NCI-H1417 treated with DMSO at 0.1 percent for 48 hours (cell line): ENCODE measurements at regions not wholly inside any gene's neighbourhood (a gene's known extent, or its start where the extent isn't known, plus 50 kb on each side); places are given as distances from the start of the nearest gene placed in this dataset.

Experiments
- DNase-seq: peaks from one replicate; lab custom pipeline; 2025; lab: John Stamatoyannopoulos, UW

DNA sequence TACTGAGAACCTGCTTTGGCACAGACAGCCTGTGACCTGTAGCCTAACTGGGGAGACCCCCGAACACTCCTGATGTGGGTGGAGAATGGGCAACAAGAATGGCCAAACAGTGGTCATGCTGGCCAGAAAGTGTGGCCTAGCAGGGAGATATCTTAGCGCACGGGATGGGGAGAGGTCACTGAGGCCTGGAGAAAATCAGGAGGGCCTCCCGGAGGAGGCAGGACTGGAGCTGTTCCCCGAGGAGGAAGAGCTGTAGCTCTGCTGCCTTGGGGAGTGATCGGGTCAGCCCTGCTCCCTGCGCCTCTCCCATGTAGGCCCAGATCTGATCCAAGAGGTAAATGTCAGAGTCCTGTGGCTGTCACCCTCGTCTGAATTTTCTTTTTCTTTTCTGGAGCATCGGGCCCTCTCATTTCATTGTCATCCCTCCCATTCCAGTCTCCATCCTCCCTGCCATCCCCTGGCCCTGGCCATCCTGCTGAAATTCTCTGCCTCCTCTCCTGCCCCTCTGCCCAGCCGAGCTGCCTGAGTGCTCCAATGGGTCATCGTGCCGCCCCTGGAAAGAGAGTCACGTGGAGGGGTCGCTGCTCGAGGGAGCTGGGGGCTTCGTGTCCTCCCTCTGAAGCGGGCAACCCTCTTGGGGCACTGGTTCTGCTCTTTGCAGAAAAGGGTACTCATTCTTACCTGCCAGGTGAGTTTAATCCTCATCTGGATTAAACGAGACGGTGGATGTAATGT, 242.9 kb downstream of the HAUS1 start:
- DNase-seq: no peak

DNA sequence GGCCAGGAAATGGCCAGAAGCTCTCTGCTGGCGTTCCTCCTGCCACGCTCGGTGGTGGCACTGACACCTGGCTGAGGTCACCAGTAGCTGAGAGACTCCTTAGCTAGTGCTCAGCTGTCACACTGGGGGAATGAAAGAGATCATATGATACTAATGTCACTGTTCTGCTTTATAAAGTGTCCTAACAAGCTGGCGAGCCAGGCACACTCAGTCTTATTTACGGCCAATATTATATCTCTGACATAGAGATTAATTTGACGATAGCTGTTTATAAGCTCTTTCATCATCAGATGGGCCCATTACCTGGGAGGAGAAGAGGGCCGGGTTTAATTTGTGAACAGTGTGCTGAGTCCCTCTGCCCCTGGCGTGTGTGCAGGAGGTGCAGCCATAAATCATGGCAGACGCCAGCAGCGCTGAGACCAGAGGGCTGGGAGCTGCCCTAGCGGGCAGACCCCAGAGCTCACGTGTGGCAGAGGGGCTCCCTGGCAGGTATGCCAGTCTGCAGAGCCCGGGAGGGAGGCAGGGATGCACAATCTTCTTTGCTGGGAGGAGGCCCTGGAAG, 246.5 kb downstream of the HAUS1 start:
- DNase-seq: no peak

DNA sequence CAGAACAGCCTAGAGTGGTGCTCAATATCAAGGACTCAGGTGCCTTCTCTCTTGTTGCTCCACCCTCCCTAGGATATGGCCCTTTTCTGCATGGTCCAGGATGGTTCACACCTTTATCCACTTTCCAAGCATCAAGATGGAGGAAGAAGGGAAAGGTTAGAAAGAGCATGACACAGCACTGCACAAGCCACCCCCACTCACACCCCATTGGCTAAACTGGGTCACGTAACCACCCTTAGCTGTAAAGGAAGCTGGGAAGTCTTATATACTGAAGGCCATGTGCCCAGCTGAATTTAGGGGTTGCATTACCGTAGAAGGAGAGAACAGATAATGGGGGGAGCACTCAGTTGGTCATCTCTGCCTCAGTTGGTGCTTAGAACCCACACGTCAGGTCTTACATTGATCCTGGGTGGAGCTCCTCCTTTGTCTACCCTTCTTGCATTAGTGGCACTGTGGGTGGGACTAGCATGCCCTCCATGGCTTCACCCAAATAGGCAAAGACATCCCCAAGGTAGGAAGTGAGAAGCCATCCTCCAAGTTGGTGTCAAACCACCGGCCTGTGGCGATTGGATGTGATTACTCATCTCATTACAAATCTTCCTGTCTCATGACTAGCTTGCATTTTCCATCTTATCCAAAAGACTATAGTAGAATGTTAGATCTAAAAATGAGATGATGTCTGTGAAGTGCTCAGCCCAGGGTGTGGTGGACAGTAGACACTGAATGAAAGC, 248.5 kb downstream of the HAUS1 start:
- DNase-seq: no peak

DNA sequence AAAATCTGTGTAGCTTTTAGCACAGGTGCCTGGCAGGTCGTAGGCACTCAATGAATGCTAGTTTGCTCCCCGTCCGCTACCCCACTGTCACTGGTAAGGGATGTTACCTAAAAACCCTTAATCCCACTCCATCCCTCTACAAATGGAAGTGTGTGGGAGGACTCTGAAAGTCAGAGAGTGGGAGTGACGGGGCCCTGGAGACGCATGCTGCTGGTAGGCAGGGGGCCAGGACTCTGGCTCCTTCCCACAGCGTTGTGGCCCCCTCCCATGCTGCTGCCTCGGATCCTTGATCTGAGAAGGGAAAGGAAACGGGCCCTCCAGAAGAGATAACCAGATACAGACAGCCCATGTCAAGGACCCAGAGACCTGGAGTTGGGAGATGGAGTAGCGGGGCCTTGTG, 249.3 kb downstream of the HAUS1 start:
- DNase-seq: no peak

DNA sequence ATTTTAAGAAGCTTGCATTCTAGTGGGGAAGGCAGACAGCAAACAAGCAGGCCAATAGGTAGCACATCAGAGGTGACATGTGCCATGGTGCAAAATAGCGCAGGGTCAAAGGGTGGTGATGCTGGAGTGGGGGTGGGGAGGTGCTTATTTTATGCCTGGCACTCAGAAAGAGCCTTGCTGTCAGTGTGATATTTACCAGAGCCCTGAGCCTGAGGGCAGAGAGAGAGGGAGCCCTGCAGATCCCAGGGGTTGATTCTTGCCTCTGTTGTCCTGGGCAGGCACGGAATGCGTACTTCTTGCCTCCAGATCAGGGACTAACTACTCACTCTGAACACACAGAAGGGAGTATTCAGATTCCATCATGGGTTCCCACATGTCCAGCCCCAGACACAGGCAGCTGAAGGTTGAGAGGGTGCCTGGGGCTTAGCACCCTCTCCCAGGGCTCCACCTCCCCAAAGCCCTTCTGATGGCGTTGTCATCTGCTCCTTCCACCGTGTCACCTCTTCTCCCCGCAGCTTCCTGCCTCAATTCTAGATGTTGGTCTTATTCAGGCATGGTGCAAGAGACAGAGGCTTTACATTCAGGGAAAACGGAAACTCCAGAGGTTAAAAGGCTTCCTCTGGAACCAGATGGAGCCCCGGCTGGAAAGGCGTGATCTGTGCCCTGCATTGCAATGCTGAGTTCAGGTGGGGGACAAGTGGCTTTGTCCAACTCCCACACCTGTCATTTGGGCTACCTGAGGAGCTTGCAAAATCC, 252.3 kb downstream of the HAUS1 start:
- DNase-seq: no peak

DNA sequence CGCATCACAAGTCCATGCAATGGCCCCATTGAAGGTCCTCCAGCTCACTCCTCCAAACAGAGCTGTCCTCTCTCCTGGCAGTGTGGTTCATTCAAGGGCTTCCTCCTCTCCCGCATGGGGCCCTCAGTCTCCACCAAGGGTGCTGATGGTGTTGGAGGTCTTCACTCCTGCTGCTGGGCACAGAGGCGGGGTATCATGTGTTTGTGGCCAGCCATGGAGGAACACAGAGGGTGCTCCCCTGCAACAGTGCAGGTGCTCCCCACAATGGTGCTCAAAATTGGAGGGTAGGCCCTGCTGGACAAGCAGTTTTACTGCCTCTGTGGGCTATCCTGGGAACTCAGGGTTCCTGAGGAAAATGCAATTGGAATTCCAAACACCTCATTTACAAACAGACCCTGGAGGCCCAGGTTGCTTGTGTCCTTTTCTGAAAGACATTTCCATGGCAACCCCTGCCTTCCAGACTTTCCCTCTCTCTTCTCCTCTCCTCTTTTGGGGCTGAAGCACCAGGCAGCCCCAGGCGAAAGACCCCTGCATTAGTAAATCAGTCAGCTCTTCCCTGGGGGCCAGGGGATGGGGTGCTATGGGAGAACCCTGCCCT, 256.0 kb downstream of the HAUS1 start:
- DNase-seq: no peak

DNA sequence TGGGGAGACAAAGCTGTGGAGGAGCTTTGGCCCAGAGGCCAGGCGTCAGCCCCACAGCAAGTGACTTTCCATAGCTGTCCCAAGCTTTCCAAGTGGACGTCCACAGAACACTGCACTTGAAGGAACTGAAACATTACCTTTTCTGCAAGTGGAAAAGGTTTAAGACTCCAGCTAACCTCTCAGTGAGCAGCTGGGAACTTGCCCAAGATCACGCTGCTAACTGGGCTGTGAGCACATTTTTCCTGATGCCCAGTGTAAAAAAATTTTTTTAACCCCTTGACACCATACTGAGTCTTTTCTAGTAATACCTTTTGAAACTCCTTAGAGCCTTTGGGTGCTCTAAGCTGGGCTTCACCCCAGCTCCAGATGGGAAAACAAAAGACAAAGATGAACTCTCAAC, 256.7 kb downstream of the HAUS1 start:
- DNase-seq: no peak

DNA sequence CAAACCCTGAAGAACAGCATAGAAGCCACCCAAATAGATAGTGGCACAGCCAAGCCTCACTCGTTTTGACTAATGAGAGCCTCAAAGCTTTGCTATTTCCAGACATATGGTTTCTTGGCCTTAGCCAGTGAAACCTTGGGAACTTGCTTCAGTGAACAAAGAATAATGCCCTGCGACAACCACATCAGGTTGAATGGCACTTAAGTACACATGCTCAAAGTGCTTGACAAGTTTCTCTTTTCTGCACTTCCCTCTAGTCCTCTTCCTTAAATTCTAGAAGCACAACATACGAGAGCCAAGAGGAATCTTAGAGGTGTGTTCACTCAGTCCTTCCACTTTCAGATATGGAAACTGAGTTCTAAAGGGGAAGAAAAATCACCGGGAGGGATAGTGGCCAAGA, 258.3 kb downstream of the HAUS1 start:
- DNase-seq: no peak

DNA sequence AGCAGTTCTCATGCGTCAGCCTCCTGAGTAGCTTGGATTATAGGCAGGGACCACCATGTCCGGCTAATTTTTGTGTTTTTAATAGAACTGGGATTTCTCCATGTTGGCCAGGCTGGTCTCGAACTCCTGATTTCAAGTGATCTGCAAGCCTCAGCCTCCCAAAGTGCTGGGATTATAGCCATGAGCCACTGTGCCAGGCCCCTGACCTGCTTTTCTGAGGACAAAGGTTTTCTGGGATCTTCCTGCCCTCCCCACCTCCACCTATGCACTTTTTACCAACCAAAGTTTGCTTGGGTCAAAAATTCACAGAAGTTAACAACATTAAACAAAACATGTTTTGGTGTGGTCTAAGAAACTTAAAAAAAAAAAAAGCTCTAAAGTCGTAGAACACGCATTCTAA, 259.9 kb downstream of the HAUS1 start:
- no peak for DNase-seq

DNA sequence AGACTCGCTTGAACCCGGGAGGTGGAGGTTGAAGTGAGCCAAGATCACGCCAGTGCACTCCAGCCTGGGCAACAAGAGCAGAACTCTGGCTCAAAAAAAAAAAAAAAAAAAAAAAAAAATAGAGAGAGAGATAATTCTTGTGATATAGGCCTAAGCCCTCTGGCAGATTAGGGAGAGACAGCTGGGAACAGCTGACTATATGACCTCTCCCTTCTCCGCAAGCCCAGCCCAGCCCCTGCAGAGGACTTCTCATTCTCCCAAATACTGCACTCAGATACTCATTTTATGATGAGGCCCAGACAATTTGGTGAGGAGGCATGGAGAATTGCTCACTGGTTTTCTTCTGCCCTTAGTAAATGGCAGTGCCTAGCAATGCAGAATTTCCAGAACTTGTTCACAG, 262.0 kb downstream of the HAUS1 start:
- DNase-seq: no peak

DNA sequence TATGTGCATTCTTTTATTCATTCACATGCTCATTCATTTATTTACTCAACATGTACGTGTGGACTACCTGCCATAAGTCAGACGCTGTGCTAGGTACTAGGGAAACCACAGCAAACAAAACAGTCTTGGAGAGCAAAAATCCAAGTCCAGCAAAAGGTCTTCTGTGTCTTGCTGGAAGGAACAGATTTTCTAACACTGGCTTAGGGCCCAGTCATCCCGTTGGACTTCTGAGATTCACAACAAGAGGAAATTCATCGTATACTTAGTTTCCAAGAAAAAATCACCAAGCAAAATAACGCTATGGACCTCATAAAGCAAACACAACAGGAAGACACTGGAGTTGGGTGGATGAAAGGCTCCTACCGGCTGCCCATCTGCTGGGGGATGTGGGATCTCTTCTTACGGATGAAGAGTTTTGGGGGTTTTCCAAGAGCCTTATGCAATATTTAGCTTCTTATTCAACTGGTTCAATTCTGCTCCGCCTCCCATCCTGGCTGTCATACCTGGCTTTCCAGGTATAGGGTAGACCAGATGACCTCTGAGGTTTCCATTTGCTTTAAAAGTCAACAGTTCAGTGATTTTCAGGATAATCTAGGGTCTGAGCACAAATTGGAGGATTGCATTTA, 262.7 kb downstream of the HAUS1 start:
- no peak for DNase-seq

DNA sequence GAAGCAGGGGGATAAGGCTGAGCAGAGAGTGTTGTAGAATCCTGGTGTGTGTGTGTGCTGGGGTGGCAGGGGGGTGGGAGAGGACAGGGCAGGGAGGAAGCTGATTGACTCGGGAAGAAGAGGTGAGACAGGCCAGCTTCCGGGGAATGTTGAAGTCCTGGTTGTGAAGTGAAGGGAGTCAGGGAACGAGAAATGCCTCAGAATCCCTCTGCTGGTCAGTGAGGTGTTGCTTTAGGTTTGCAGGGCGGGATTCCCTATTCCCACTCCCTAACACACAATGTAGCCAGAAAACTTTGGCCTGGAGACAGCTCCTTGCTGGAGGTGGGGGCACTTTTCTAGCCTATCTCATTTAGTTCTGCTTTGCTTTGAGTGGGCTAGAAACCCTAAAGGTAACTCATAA, 265.1 kb downstream of the HAUS1 start:
- DNase-seq: no peak

DNA sequence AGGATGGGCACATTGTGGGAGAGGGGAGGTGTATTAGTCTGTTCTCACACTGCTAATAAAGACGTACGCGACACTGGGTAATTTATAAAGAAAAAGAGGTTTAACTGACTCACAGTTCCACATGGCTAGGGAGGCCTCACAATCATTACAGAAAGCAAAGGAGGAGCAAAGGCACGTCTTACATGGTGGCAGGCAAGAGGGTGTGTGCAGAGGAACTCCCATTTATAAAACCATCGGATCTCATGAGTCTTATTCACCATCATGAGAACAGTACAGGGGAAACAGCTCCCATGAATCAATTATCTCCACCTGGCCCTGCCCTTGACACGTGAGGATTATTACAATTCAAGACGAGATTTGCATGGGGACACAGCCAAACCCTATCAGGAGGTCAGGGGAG, 266.7 kb downstream of the HAUS1 start:
- DNase-seq: no peak

DNA sequence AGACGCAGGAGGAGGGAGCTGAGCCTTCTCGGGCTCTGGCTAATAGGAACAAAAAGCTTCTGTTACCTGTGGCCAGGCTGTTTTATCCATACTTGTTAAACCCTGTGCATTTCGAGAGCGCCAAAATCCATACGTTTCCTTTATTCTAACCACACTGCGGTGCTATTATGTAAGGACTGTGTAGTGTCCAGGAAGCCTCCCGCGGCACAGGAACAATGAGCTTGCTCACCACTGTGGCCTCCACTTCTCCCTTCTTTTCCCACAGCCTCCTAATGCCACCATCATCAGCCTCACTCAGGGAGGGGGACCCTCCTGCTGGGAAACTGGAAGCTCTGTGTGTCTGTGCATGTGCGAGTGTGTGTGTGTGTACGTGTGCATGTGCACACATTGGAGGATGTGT, 268.5 kb downstream of the HAUS1 start:
- no peak for DNase-seq

DNA sequence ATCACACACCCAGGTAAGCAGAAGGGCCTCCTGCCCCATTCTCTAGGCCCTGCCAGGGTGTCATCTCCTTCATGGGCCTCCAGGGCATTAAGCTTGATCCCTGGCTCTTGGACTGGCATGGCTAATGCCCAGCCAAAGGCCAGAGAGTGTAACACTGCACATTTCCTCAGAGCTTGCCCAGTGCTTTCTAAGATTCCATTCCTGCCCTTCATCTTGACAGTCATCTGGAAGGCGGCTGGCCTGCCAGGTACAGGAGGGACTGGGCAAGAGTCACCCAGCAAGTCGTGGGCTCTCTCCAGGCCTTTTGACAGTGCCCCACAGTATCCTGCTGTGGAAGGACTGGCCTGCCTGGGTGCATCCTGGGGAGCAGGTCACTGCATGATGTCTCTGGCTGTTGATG, 268.9 kb downstream of the HAUS1 start:
- DNase-seq: no peak

DNA sequence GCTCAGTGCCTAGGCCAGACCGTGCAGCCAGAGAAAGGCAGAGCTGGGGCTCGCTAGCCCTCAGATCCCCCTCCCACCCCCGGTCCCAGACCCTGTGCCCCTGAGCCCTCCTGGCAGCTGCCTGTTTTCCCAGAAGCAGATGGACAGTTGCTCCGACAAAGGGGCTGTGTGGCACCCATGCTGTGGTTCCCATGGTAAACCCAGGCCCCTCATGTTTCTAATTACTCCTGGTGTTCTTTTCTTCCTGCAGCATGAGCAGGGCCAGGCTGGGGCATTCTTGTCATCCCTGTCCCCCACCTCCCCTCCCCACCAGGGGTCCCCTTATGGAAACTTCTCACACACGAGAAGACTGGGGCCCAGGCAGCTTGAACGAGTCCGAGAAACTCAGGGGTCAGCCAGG, 269.6 kb downstream of the HAUS1 start:
- no peak for DNase-seq

DNA sequence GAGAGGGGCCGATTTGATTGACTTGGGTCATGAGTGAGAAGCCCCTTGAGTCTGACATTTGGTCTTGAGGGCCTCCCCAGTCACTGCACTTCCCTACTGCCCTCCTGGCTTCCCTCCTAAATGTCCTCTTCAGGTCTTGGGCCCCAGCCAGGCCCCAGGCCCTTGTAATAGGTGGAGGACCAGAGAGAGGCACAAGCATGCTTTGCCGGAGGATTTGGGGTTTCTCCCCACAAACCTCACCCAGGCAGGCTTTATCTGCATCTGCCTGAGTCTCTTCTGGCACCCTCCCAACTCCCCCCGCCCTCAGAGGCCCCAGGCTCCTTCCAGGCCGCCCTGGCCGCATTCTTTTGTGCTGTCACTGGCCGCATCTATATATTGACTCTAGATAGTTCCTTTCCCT, 270.7 kb downstream of the HAUS1 start:
- DNase-seq: no peak

DNA sequence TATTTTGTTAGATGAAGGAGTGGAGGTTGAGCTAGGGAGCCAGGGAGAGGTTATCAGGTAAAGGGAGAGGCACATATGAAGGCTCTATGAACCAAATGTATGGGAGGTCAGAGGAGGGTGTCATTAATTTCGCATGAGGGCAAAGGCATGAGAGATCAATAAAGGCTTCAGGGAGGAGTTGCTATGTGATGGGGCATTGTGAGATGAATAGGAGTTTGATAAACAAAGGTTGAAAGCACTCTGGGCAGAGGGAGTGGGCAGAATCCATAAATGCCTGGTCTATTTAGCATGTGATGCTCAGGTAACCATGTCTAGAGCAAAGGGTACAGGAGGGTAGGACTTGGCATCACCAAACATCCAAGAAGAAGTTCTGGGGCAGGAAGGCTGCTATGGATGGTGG, 273.4 kb downstream of the HAUS1 start:
- DNase-seq: no peak

DNA sequence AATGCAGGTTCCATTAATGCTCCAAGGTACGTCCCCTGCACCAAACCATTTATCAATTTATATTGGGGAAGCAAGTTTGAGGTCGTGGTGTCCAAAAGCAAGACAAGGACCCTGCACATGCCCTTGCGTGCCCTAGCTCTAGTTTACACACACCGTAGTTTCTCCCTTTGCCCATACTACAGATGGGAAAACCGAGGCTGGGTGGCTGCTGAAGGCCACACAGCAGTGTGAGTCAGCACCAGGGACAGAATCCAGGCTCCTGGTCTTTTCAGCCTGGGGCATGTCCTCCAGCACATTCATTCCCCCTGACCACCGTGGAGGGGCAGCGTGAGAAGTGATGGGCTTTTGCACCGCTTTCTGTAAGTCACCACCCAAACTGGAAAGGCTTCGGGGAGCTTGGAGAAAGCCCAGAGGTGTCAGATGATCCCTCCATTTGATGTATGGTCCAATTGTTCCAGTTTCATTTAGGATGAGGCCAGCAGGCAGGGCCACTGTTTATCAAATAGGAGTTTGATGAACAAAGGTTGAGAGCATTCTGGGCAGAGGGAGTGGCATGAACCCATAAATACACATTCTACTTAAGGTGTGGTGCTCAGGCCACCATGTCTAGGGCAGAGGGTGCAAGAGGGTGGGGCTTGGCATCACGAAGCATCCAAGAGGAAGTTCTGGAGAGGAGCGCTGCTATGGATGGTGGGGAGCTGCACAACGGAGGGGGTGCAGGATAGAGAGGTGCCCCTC, 274.1 kb downstream of the HAUS1 start:
- no peak for DNase-seq

DNA sequence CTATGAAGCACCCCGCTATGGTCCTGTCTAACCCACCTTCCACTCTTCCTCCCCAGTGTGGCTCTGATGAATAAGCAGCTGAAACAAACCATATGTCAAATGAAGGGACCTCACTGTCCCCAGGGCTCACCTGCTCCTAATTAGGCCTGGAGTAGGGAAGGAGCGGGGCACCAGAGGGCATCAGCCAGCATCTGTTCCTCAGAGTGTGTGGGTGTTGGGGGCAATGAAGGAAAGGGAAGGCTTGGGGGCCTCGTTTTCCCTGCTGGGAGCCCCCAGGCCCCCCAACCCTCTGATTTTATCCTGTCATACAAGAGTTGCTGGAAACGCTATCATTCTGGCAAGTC, 274.7 kb downstream of the HAUS1 start:
- DNase-seq: no peak

DNA sequence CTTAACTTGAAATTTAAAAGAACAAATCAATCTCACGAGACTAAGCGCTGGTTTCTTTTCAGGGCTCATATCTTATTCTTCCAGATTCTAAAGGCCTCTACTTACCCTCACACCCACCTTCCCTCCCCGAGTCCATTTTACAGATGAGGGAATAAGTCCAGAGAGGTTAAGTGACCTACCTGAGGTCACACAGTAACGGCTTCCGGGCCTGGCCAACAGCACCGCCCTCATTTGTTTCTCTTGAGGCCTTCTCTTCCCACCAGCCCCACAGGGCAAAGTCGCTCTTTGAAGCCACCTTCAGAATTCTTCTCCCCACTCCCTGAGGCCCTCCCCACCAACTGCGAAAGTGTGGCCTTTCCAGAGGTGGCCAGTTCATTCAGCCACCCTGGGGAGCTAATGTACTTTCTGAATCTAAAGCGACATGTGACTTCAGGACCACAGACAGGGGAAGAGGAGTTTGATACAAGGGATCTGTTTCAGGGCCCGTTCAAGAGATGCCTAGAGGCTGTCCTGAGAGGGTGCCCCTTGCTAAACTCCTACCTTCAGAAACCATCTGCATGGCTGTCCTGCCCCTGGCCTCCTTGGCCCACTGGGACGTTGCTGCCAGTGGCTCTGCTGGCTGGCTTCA, 275.3 kb downstream of the HAUS1 start:
- no peak for DNase-seq
